ENCODE measurements at regions not wholly inside any gene's neighbourhood (a gene's known extent, or its start where the extent isn't known, plus 50 kb on each side); places are given as distances from the start of the nearest gene placed in this dataset.

DNA sequence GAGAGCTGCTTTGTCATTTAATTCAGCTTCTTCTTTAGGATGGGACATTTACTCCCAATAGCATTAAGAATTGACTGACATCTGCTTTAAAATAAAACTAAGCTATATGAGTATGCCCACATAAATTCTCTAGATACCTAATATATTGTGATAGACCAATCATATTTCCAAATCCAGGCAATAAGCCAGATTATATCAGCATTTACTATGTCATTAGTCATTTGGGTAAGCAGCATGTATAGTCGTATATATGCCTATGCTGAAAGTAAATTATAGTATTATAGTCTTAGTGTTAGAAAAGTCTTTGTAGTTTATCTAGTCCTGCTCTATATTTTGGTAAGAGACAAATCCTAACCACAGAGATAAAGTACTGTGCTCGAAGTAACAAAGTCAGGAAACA lies 958.1 kb downstream of the KCNJ2 start (continued):
- TF ChIP-seq, protein P1, sequence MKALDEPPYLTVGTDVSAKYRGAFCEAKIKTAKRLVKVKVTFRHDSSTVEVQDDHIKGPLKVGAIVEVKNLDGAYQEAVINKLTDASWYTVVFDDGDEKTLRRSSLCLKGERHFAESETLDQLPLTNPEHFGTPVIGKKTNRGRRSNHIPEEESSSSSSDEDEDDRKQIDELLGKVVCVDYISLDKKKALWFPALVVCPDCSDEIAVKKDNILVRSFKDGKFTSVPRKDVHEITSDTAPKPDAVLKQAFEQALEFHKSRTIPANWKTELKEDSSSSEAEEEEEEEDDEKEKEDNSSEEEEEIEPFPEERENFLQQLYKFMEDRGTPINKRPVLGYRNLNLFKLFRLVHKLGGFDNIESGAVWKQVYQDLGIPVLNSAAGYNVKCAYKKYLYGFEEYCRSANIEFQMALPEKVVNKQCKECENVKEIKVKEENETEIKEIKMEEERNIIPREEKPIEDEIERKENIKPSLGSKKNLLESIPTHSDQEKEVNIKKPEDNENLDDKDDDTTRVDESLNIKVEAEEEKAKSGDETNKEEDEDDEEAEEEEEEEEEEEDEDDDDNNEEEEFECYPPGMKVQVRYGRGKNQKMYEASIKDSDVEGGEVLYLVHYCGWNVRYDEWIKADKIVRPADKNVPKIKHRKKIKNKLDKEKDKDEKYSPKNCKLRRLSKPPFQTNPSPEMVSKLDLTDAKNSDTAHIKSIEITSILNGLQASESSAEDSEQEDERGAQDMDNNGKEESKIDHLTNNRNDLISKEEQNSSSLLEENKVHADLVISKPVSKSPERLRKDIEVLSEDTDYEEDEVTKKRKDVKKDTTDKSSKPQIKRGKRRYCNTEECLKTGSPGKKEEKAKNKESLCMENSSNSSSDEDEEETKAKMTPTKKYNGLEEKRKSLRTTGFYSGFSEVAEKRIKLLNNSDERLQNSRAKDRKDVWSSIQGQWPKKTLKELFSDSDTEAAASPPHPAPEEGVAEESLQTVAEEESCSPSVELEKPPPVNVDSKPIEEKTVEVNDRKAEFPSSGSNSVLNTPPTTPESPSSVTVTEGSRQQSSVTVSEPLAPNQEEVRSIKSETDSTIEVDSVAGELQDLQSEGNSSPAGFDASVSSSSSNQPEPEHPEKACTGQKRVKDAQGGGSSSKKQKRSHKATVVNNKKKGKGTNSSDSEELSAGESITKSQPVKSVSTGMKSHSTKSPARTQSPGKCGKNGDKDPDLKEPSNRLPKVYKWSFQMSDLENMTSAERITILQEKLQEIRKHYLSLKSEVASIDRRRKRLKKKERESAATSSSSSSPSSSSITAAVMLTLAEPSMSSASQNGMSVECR (CRISPR knock-in tag; IDR thresholded peaks at IDR 0.05; ENCODE audit: borderline replicate concordance) = no peak
- TF ChIP-seq, protein P2, sequence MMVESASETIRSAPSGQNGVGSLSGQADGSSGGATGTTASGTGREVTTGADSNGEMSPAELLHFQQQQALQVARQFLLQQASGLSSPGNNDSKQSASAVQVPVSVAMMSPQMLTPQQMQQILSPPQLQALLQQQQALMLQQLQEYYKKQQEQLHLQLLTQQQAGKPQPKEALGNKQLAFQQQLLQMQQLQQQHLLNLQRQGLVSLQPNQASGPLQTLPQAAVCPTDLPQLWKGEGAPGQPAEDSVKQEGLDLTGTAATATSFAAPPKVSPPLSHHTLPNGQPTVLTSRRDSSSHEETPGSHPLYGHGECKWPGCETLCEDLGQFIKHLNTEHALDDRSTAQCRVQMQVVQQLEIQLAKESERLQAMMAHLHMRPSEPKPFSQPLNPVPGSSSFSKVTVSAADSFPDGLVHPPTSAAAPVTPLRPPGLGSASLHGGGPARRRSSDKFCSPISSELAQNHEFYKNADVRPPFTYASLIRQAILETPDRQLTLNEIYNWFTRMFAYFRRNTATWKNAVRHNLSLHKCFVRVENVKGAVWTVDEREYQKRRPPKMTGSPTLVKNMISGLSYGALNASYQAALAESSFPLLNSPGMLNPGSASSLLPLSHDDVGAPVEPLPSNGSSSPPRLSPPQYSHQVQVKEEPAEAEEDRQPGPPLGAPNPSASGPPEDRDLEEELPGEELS (CRISPR knock-in tag; IDR thresholded peaks at IDR 0.05) = no peak
- no peak for TF ChIP-seq ZNF317 (CRISPR knock-in tag; IDR thresholded peaks at IDR 0.05; ENCODE audit: borderline replicate concordance, low read depth)
- TF ChIP-seq, protein P3, sequence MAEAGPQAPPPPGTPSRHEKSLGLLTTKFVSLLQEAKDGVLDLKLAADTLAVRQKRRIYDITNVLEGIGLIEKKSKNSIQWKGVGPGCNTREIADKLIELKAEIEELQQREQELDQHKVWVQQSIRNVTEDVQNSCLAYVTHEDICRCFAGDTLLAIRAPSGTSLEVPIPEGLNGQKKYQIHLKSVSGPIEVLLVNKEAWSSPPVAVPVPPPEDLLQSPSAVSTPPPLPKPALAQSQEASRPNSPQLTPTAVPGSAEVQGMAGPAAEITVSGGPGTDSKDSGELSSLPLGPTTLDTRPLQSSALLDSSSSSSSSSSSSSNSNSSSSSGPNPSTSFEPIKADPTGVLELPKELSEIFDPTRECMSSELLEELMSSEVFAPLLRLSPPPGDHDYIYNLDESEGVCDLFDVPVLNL (CRISPR knock-in tag; IDR thresholded peaks at IDR 0.05; ENCODE audit: borderline replicate concordance, low read depth) = no peak
- TF ChIP-seq ZNF423 (CRISPR knock-in tag; IDR thresholded peaks at IDR 0.05) = no peak
- TF ChIP-seq, protein P4, sequence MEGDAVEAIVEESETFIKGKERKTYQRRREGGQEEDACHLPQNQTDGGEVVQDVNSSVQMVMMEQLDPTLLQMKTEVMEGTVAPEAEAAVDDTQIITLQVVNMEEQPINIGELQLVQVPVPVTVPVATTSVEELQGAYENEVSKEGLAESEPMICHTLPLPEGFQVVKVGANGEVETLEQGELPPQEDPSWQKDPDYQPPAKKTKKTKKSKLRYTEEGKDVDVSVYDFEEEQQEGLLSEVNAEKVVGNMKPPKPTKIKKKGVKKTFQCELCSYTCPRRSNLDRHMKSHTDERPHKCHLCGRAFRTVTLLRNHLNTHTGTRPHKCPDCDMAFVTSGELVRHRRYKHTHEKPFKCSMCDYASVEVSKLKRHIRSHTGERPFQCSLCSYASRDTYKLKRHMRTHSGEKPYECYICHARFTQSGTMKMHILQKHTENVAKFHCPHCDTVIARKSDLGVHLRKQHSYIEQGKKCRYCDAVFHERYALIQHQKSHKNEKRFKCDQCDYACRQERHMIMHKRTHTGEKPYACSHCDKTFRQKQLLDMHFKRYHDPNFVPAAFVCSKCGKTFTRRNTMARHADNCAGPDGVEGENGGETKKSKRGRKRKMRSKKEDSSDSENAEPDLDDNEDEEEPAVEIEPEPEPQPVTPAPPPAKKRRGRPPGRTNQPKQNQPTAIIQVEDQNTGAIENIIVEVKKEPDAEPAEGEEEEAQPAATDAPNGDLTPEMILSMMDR (IDR thresholded peaks at IDR 0.05) = no peak
- no peak for TF ChIP-seq MYBL2 (CRISPR knock-in tag; IDR thresholded peaks at IDR 0.05)
- TF ChIP-seq ZNF138 (CRISPR knock-in tag; conservative IDR thresholded peaks at IDR 0.05) = no peak
- TF ChIP-seq, protein P5, sequence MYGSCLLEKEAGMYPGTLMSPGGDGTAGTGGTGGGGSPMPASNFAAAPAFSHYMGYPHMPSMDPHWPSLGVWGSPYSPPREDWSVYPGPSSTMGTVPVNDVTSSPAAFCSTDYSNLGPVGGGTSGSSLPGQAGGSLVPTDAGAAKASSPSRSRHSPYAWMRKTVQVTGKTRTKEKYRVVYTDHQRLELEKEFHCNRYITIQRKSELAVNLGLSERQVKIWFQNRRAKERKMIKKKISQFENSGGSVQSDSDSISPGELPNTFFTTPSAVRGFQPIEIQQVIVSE (CRISPR knock-in tag; IDR thresholded peaks at IDR 0.05; ENCODE audit: borderline replicate concordance) = no peak
- TF ChIP-seq, protein P6, sequence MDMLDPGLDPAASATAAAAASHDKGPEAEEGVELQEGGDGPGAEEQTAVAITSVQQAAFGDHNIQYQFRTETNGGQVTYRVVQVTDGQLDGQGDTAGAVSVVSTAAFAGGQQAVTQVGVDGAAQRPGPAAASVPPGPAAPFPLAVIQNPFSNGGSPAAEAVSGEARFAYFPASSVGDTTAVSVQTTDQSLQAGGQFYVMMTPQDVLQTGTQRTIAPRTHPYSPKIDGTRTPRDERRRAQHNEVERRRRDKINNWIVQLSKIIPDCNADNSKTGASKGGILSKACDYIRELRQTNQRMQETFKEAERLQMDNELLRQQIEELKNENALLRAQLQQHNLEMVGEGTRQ (CRISPR knock-in tag; IDR thresholded peaks at IDR 0.05) = no peak
- TF ChIP-seq ESRRA (CRISPR knock-in tag; IDR thresholded peaks at IDR 0.05; ENCODE audit: borderline replicate concordance) = no peak
- TF ChIP-seq PRRX2 (CRISPR knock-in tag; IDR thresholded peaks at IDR 0.05) = no peak
- TF ChIP-seq GRHL2 (CRISPR knock-in tag; IDR thresholded peaks at IDR 0.05; ENCODE audit: insufficient replicate concordance, severe bottlenecking) = no peak
- no peak for TF ChIP-seq NFYB (CRISPR knock-in tag; conservative IDR thresholded peaks at IDR 0.05; ENCODE audit: low read depth)
- no peak for TF ChIP-seq FOXK1 (CRISPR knock-in tag; IDR thresholded peaks at IDR 0.05)

DNA sequence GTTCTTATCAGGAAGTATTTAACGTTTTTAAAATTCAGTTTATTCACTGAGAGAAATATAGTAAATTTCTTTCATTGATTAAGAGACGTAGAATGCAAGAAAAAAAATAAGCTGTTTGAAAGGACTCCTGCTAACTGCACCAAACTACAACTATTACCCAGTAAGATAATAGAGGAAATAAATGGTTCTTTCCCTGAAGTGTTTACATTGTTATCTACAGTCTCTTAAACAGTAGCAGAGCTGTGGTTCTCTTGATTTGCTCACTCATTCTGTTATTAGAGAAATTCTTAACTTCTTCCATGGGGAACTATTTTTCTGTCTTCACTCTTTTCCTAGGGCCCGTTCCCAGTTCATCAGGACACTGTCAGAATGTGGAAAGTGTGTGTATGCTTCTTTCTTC lies 973.0 kb downstream of the KCNJ2 start:
- no peaks in the 10 kb centered on the region for H3K27me3 Mint-ChIP-seq (ENCODE audit: low read depth)
- ChIA-PET CTCF (no interaction called here), POLR2A (no interaction called here)
- H3K4me3 Mint-ChIP-seq = no peak overlapping the region
- H3K4me1 Mint-ChIP-seq = no peaks in the 10 kb centered on the region
- no peak for ATAC-seq
- TF ChIP-seq SP1 (CRISPR knock-in tag; conservative IDR thresholded peaks at IDR 0.05) (no peak), HMGA2 (CRISPR knock-in tag; IDR thresholded peaks at IDR 0.05) (no peak), FOXK1 (CRISPR knock-in tag; IDR thresholded peaks at IDR 0.05) (no peak)
- no peak overlapping the region for H3K27ac Mint-ChIP-seq
- DNase-seq (ENCODE audit: low spot score) = no peak
- peaks cover 2% of the 10 kb centered on the region; the same call in 1 of the 2 replicates for H3K9me3 Mint-ChIP-seq
- H3K36me3 Mint-ChIP-seq = no peaks in the 10 kb centered on the region
